Right atrium auricular region (tissue), 2 donors: ENCODE measurements at regions not wholly inside any gene's neighbourhood (a gene's known extent, or its start where the extent isn't known, plus 50 kb on each side); places are given as distances from the start of the nearest gene placed in this dataset.

Source experiments
- DNase-seq: peaks from one replicate; pipeline ENCODE4 v3.0.0-alpha.2; 2019; ENCODE audit warnings: low spot score
- H3K27ac ChIP-seq, 2 donors: fragments of 200-600 bp; sonication (generic); 1 replicate in 1 of 2; 2 replicates in 1 of 2; pipeline ENCODE4 v1.5.1; 2016 to 2019
- H3K27me3 ChIP-seq, 2 donors: fragments of 200-600 bp; sonication (generic); one replicate each; pipeline versions ENCODE4 v1.5.1 to v1.6.0; 2017 to 2019
- H3K36me3 ChIP-seq: fragments of 200-600 bp; sonication (generic); one replicate; pipeline ENCODE4 v1.5.1; 2016
- H3K4me1 ChIP-seq, 2 donors: fragments of 200-600 bp; sonication (generic); one replicate each; pipeline versions ENCODE4 v1.5.1 to v1.6.0; 2017 to 2019
- H3K4me3 ChIP-seq, 2 donors: fragments of 200-600 bp; sonication (generic); 1 replicate in 1 of 2; 2 replicates in 1 of 2; pipeline ENCODE4 v1.5.1; 2017 to 2019; ENCODE audit warnings: mild to moderate bottlenecking in 1 of 2, moderate library complexity in 1 of 2
- H3K9me3 ChIP-seq, 2 donors: fragments of 200-600 bp; sonication (generic); one replicate each; pipeline ENCODE4 v1.5.1; 2019
- CTCF ChIP-seq, 2 donors: fragments of 200-600 bp; sonication (generic); IDR thresholded peaks; one replicate each; pipeline ENCODE4 v1.5.1; 2019; ENCODE audit warnings: antibody characterized with exemption in 2 of 2

GRCh38 chr2:221276601-221277000 is 295.5 kb downstream of the EPHA4 start:
- no peaks in the 10 kb centered on the region for H3K36me3 ChIP-seq
- no peaks in the 10 kb centered on the region for H3K9me3 ChIP-seq
- H3K4me3 ChIP-seq, result no peak overlapping the region

GRCh38 chr2:221282386-221282785 is 289.7 kb downstream of the EPHA4 start:
- H3K4me1 ChIP-seq, result no peaks in the 10 kb centered on the region
- H3K27me3 ChIP-seq, result no peaks in the 10 kb centered on the region
- no peak overlapping the region for H3K27ac ChIP-seq
- no peak overlapping the region for H3K4me3 ChIP-seq
- TF ChIP-seq CTCF (IDR thresholded peaks at IDR 0.05), result no peak
- H3K9me3 ChIP-seq, result no peaks in the 10 kb centered on the region
- DNase-seq, result no peak
- H3K36me3 ChIP-seq, result no peaks in the 10 kb centered on the region

More at GRCh38 chr2:221276601-221277000, 295.5 kb downstream of the EPHA4 start:
- Histone ChIP-seq H3K27me3 (no peaks in the 10 kb centered on the region), H3K4me1 (no peaks in the 10 kb centered on the region), H3K27ac (no peak overlapping the region)
- no peak for DNase-seq
- no peak for TF ChIP-seq CTCF (IDR thresholded peaks at IDR 0.05)

GRCh38 chr2:221283896-221284545 is 288.1 kb downstream of the EPHA4 start:
- H3K4me1 ChIP-seq, result no peaks in the 10 kb centered on the region
- H3K4me3 ChIP-seq, result no peak overlapping the region
- no peak overlapping the region for H3K27ac ChIP-seq
- no peaks in the 10 kb centered on the region for H3K27me3 ChIP-seq
- no peak for DNase-seq
- no peaks in the 10 kb centered on the region for H3K36me3 ChIP-seq
- no peak for TF ChIP-seq CTCF (IDR thresholded peaks at IDR 0.05)
- H3K9me3 ChIP-seq, result no peaks in the 10 kb centered on the region

- Histone ChIP-seq H3K27ac (no peak overlapping the region), H3K4me1 (no peaks in the 10 kb centered on the region), H3K9me3 (no peaks in the 10 kb centered on the region), H3K27me3 (no peaks in the 10 kb centered on the region), H3K36me3 (no peaks in the 10 kb centered on the region), H3K4me3 (no peak overlapping the region)
- no peak for DNase-seq
- TF ChIP-seq CTCF (IDR thresholded peaks at IDR 0.05), result no peak
Observed at GRCh38 chr2:221285148-221285547, 287.0 kb downstream of the EPHA4 start.

- Histone ChIP-seq H3K9me3 (no peaks in the 10 kb centered on the region), H3K27ac (no peak overlapping the region), H3K4me3 (no peak overlapping the region), H3K4me1 (no peaks in the 10 kb centered on the region), H3K27me3 (no peaks in the 10 kb centered on the region), H3K36me3 (no peaks in the 10 kb centered on the region)
- no peak for DNase-seq
- TF ChIP-seq CTCF (IDR thresholded peaks at IDR 0.05), result no peak
Observed at GRCh38 chr2:221286406-221286805, 285.7 kb downstream of the EPHA4 start.

- no peaks in the 10 kb centered on the region for H3K36me3 ChIP-seq
Observed at GRCh38 chr2:221289389-221289788, 282.7 kb downstream of the EPHA4 start.

More at GRCh38 chr2:221289389-221289788, 282.7 kb downstream of the EPHA4 start:
- Histone ChIP-seq H3K9me3 (no peaks in the 10 kb centered on the region), H3K4me1 (peaks cover 0 to 5% of the 10 kb centered on the region in 2 donors), H3K27me3 (no peaks in the 10 kb centered on the region), H3K27ac (no peak overlapping the region), H3K4me3 (no peak overlapping the region)
- TF ChIP-seq CTCF (IDR thresholded peaks at IDR 0.05), result no peak
- DNase-seq, result no peak
